Thyroid gland (tissue), 4 donors: ENCODE measurements at regions not wholly inside any gene's neighbourhood (a gene's known extent, or its start where the extent isn't known, plus 50 kb on each side); places are given as distances from the start of the nearest gene placed in this dataset.

ENCODE experiments used
- POLR2A ChIP-seq, 2 donors: fragments of 450-650 bp; IDR thresholded peaks; one replicate each; pipeline ENCODE4 v1.6.1; 2017; ENCODE audit warnings: antibody characterized with exemption in 2 of 2, mild to moderate bottlenecking in 2 of 2, moderate library complexity in 1 of 2
- TF ChIP-seq, protein P1 (sequence below), 6 experiments: fragments of 200-600 bp in 3 of 6; fragments of 450-650 bp in 3 of 6; sonication (generic) in 3 of 6; IDR thresholded peaks; one replicate each; pipeline ENCODE4 v1.5.1; 2016 to 2019; ENCODE audit warnings: antibody characterized with exemption in 6 of 6, mild to moderate bottlenecking in 2 of 6, inconsistent platforms in 1 of 6, moderate library complexity in 1 of 6

DNA sequence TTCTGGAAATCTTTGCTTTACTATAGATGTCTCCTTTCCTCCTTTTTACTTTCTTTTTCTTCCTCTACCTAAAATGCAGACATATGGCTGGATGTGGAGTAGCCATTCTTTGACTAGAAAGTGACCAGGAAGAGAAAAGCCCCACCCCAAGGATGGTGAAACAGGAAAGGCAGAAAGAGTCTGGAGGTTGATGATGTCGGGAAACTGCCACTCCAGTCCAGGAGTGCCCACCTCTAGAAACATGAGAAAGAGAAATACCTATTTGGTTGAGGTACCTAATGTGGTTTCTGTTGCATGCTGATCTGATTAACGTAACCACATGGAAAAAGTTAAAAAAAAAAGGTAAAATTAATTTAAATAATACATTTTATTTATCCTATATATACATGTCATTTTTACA lies 55.2 kb upstream of the SSR3 start:
- TF ChIP-seq, protein P1, sequence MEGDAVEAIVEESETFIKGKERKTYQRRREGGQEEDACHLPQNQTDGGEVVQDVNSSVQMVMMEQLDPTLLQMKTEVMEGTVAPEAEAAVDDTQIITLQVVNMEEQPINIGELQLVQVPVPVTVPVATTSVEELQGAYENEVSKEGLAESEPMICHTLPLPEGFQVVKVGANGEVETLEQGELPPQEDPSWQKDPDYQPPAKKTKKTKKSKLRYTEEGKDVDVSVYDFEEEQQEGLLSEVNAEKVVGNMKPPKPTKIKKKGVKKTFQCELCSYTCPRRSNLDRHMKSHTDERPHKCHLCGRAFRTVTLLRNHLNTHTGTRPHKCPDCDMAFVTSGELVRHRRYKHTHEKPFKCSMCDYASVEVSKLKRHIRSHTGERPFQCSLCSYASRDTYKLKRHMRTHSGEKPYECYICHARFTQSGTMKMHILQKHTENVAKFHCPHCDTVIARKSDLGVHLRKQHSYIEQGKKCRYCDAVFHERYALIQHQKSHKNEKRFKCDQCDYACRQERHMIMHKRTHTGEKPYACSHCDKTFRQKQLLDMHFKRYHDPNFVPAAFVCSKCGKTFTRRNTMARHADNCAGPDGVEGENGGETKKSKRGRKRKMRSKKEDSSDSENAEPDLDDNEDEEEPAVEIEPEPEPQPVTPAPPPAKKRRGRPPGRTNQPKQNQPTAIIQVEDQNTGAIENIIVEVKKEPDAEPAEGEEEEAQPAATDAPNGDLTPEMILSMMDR (IDR thresholded peaks at IDR 0.05): no peak
- no peak for TF ChIP-seq POLR2A (IDR thresholded peaks at IDR 0.05)
